ENCODE measurements at regions not wholly inside any gene's neighbourhood (a gene's known extent, or its start where the extent isn't known, plus 50 kb on each side); places are given as distances from the start of the nearest gene placed in this dataset.

GRCh38 chr2:56630286-56630685 lies 446.5 kb downstream of the CCDC85A start:
- Histone ChIP-seq H3F3A (ENCODE audit: insufficient read depth) (no peaks in the 10 kb centered on the region), H3K9ac (ENCODE audit: low read length) (no peak overlapping the region), H3K4me2 (ENCODE audit: low read depth, low read length, poor library complexity, severe bottlenecking) (no peak overlapping the region), H2AFZ (ENCODE audit: low read depth, low read length, severe bottlenecking) (no peak overlapping the region), H3K79me2 (ENCODE audit: insufficient read depth, low read length) (no peaks in the 10 kb centered on the region), H3K36me3 (ENCODE audit: low read length) (no peaks in the 10 kb centered on the region), H4K20me1 (ENCODE audit: low read depth, low read length) (no peaks in the 10 kb centered on the region), H3K27me3 (ENCODE audit: low read length) (no peaks in the 10 kb centered on the region), H3K9me2 (replicated peaks; ENCODE audit: insufficient read depth, low read length) (no peaks in the 10 kb centered on the region), H3K27ac (ENCODE audit: low read depth, low read length) (no peak overlapping the region), H3K9me3 (ENCODE audit: insufficient read depth, low read length) (no peaks in the 10 kb centered on the region), H3K4me3 (ENCODE audit: insufficient read depth, low read length, poor library complexity, severe bottlenecking) (no peak overlapping the region)
- no peak for TF ChIP-seq EZH2phosphoT487 (conservative IDR thresholded peaks at IDR 0.05; ENCODE audit: low read length)
- TF ChIP-seq, protein P1, sequence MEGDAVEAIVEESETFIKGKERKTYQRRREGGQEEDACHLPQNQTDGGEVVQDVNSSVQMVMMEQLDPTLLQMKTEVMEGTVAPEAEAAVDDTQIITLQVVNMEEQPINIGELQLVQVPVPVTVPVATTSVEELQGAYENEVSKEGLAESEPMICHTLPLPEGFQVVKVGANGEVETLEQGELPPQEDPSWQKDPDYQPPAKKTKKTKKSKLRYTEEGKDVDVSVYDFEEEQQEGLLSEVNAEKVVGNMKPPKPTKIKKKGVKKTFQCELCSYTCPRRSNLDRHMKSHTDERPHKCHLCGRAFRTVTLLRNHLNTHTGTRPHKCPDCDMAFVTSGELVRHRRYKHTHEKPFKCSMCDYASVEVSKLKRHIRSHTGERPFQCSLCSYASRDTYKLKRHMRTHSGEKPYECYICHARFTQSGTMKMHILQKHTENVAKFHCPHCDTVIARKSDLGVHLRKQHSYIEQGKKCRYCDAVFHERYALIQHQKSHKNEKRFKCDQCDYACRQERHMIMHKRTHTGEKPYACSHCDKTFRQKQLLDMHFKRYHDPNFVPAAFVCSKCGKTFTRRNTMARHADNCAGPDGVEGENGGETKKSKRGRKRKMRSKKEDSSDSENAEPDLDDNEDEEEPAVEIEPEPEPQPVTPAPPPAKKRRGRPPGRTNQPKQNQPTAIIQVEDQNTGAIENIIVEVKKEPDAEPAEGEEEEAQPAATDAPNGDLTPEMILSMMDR (IDR thresholded peaks at IDR 0.05; ENCODE audit: insufficient read depth, low read length, poor library complexity, severe bottlenecking) = no peak

- Histone ChIP-seq H3K27ac (ENCODE audit: low read depth, low read length) (no peak overlapping the region), H3K36me3 (ENCODE audit: low read length) (no peaks in the 10 kb centered on the region), H3K9ac (ENCODE audit: low read length) (no peak overlapping the region), H4K20me1 (ENCODE audit: low read depth, low read length) (no peaks in the 10 kb centered on the region), H3K4me3 (ENCODE audit: insufficient read depth, low read length, poor library complexity, severe bottlenecking) (no peak overlapping the region), H3K27me3 (ENCODE audit: low read length) (no peaks in the 10 kb centered on the region), H2AFZ (ENCODE audit: low read depth, low read length, severe bottlenecking) (no peak overlapping the region), H3K4me2 (ENCODE audit: low read depth, low read length, poor library complexity, severe bottlenecking) (no peak overlapping the region), H3K79me2 (ENCODE audit: insufficient read depth, low read length) (no peaks in the 10 kb centered on the region), H3K9me2 (replicated peaks; ENCODE audit: insufficient read depth, low read length) (0 out of 2 replicates have a peak, but pooled peaks cover 2% of the 10 kb centered on the region), H3K9me3 (ENCODE audit: insufficient read depth, low read length) (no peaks in the 10 kb centered on the region), H3F3A (ENCODE audit: insufficient read depth) (no peaks in the 10 kb centered on the region)
- TF ChIP-seq EZH2phosphoT487 (conservative IDR thresholded peaks at IDR 0.05; ENCODE audit: low read length) = no peak
- TF ChIP-seq, protein P1 (IDR thresholded peaks at IDR 0.05; ENCODE audit: insufficient read depth, low read length, poor library complexity, severe bottlenecking) = no peak
Measured at GRCh38 chr2:56647997-56648396, 464.2 kb downstream of the CCDC85A start.

GRCh38 chr2:56648802-56649201 lies 465.0 kb downstream of the CCDC85A start:
- Histone ChIP-seq H3K9me2 (replicated peaks; ENCODE audit: insufficient read depth, low read length) (0 out of 2 replicates have a peak, but pooled peaks cover 4% of the 10 kb centered on the region), H3K27ac (ENCODE audit: low read depth, low read length) (no peak overlapping the region), H3K27me3 (ENCODE audit: low read length) (no peaks in the 10 kb centered on the region), H3K9me3 (ENCODE audit: insufficient read depth, low read length) (no peaks in the 10 kb centered on the region), H2AFZ (ENCODE audit: low read depth, low read length, severe bottlenecking) (no peak overlapping the region), H4K20me1 (ENCODE audit: low read depth, low read length) (no peaks in the 10 kb centered on the region), H3K36me3 (ENCODE audit: low read length) (no peaks in the 10 kb centered on the region), H3K4me3 (ENCODE audit: insufficient read depth, low read length, poor library complexity, severe bottlenecking) (no peak overlapping the region), H3K4me2 (ENCODE audit: low read depth, low read length, poor library complexity, severe bottlenecking) (no peak overlapping the region), H3K79me2 (ENCODE audit: insufficient read depth, low read length) (no peaks in the 10 kb centered on the region), H3K9ac (ENCODE audit: low read length) (no peak overlapping the region), H3F3A (ENCODE audit: insufficient read depth) (no peaks in the 10 kb centered on the region)
- TF ChIP-seq, protein P1 (IDR thresholded peaks at IDR 0.05; ENCODE audit: insufficient read depth, low read length, poor library complexity, severe bottlenecking) = no peak
- no peak for TF ChIP-seq EZH2phosphoT487 (conservative IDR thresholded peaks at IDR 0.05; ENCODE audit: low read length)

Data from SU-DHL-6 (cell line).